ENCODE measurements at regions not wholly inside any gene's neighbourhood (a gene's known extent, or its start where the extent isn't known, plus 50 kb on each side); places are given as distances from the start of the nearest gene placed in this dataset.
A peak's percentile ranks its signal among the peaks of the same experiment; 100 is the strongest.

DNA sequence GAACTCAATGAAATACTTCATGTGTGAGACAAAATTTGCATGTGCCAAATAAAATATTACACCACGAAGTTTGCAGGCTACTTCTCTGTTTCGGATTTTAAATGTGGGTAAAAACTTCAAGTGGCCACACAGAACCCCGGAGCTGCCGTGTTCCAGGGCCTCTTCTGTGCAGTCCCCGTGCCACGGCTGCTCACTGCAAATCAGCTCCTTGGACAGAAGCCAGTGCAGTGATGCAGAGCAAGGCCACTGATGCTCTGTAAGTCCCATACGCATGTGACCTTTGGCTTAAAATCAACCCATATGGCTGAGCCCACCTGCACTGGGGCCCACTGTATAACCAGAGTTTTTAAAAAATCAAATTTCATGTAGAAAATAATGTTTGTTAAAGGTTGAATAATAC, 1309.4 kb downstream of the TBC1D22A start:
- no peak overlapping the region for H2AFZ ChIP-seq (ENCODE audit: low read depth, low read length, severe bottlenecking)
- peak overlapping the region; percentile 98 for H3K27ac ChIP-seq (ENCODE audit: low read depth, low read length)

DNA sequence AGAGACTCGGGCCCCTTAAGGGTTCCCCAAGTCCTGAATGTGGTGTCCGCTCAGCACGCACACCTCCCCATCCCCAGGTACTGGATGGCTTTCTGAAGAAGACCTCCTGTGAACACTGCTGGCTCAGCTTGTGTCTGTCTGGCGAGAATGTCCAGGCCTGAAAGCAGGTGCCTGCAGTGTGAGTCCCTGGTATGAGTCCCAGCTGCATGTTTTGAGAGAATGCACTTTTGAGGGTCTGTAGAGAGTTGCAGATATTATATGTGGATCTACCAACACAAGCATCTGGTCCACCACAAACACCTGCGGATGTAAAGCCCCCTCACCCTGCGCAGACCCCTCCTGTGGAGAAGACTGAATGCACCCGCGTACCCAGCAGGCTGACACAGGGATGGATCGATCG, 1308.9 kb downstream of the TBC1D22A start:
- peak overlapping the region; percentile 13 for H3K4me3 ChIP-seq (ENCODE audit: insufficient read depth, low read length, poor library complexity, severe bottlenecking)
- no peaks in the 10 kb centered on the region for H3K9me3 ChIP-seq (ENCODE audit: insufficient read depth, low read length)
- H3K36me3 ChIP-seq (ENCODE audit: low read length) = no peaks in the 10 kb centered on the region
- peak overlapping the region; percentile 98 for H3K27ac ChIP-seq (ENCODE audit: low read depth, low read length)
- no peaks in the 10 kb centered on the region for H3K27me3 ChIP-seq (ENCODE audit: low read length)
- H3K9ac ChIP-seq (ENCODE audit: low read length) = peak overlapping the region; percentile 39
- TF ChIP-seq CTCF (IDR thresholded peaks at IDR 0.05; ENCODE audit: insufficient read depth, low read length, poor library complexity, severe bottlenecking) = no peak
- no peak for TF ChIP-seq EZH2phosphoT487 (conservative IDR thresholded peaks at IDR 0.05; ENCODE audit: low read length)
- peaks cover 34% of the 10 kb centered on the region for H3F3A ChIP-seq (ENCODE audit: insufficient read depth)
- H4K20me1 ChIP-seq (ENCODE audit: low read depth, low read length) = no peaks in the 10 kb centered on the region
- no peaks in the 10 kb centered on the region for H3K9me2 ChIP-seq (replicated peaks; ENCODE audit: insufficient read depth, low read length)
- peak overlapping the region; percentile 73 for H3K4me2 ChIP-seq (ENCODE audit: low read depth, low read length, poor library complexity, severe bottlenecking)
- H2AFZ ChIP-seq (ENCODE audit: low read depth, low read length, severe bottlenecking) = no peak overlapping the region
- no peaks in the 10 kb centered on the region for H3K79me2 ChIP-seq (ENCODE audit: insufficient read depth, low read length)

More for the DNA sequence above, 1309.4 kb downstream of the TBC1D22A start:
- TF ChIP-seq CTCF (IDR thresholded peaks at IDR 0.05; ENCODE audit: insufficient read depth, low read length, poor library complexity, severe bottlenecking) (no peak), EZH2phosphoT487 (conservative IDR thresholded peaks at IDR 0.05; ENCODE audit: low read length) (no peak)
- H3K36me3 ChIP-seq (ENCODE audit: low read length) = no peaks in the 10 kb centered on the region
- H3K4me2 ChIP-seq (ENCODE audit: low read depth, low read length, poor library complexity, severe bottlenecking) = peak overlapping the region; percentile 73
- no peaks in the 10 kb centered on the region for H3K9me3 ChIP-seq (ENCODE audit: insufficient read depth, low read length)
- no peaks in the 10 kb centered on the region for H3K79me2 ChIP-seq (ENCODE audit: insufficient read depth, low read length)
- no peak overlapping the region for H3K4me3 ChIP-seq (ENCODE audit: insufficient read depth, low read length, poor library complexity, severe bottlenecking)
- peaks cover 34% of the 10 kb centered on the region for H3F3A ChIP-seq (ENCODE audit: insufficient read depth)
- no peaks in the 10 kb centered on the region for H3K27me3 ChIP-seq (ENCODE audit: low read length)
- no peaks in the 10 kb centered on the region for H4K20me1 ChIP-seq (ENCODE audit: low read depth, low read length)
- H3K9me2 ChIP-seq (replicated peaks; ENCODE audit: insufficient read depth, low read length) = no peaks in the 10 kb centered on the region
- peak overlapping the region; percentile 39 for H3K9ac ChIP-seq (ENCODE audit: low read length)

DNA sequence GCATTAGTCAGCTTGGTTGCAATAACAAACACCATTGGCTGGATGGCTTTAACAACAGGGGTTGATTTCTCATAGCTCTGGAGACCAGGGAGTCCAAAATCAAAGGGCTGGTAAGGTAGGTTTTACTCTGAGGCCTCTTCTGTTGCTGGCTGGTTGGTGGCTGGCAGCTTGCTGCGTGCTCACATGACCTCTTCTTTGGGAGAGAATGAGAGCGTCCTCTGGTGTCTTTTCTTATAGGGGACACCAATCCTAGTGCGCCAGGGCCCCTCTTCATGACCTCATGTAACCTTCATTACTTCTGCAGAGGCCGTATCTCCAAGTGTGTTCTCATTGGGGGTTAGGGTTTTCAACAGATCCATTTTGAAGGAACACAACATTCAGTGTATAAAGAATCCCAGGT, 1308.3 kb downstream of the TBC1D22A start:
- TF ChIP-seq CTCF (IDR thresholded peaks at IDR 0.05; ENCODE audit: insufficient read depth, low read length, poor library complexity, severe bottlenecking) (peak; percentile 89), EZH2phosphoT487 (conservative IDR thresholded peaks at IDR 0.05; ENCODE audit: low read length) (no peak)
- Histone ChIP-seq H3K9me2 (replicated peaks; ENCODE audit: insufficient read depth, low read length) (no peaks in the 10 kb centered on the region), H3K27ac (ENCODE audit: low read depth, low read length) (peak overlapping the region; percentile 98), H3K4me3 (ENCODE audit: insufficient read depth, low read length, poor library complexity, severe bottlenecking) (peak overlapping the region; percentile 13), H3K9ac (ENCODE audit: low read length) (peak overlapping the region; percentile 39), H3F3A (ENCODE audit: insufficient read depth) (peaks cover 34% of the 10 kb centered on the region), H4K20me1 (ENCODE audit: low read depth, low read length) (no peaks in the 10 kb centered on the region), H3K27me3 (ENCODE audit: low read length) (no peaks in the 10 kb centered on the region), H3K9me3 (ENCODE audit: insufficient read depth, low read length) (no peaks in the 10 kb centered on the region), H3K4me2 (ENCODE audit: low read depth, low read length, poor library complexity, severe bottlenecking) (peak overlapping the region; percentile 73), H3K36me3 (ENCODE audit: low read length) (no peaks in the 10 kb centered on the region), H3K79me2 (ENCODE audit: insufficient read depth, low read length) (no peaks in the 10 kb centered on the region), H2AFZ (ENCODE audit: low read depth, low read length, severe bottlenecking) (peak overlapping the region; percentile 14)
